GM19351 (cell line): ENCODE measurements at regions not wholly inside any gene's neighbourhood (a gene's known extent, or its start where the extent isn't known, plus 50 kb on each side); places are given as distances from the start of the nearest gene placed in this dataset.

Experiments used
- ATAC-seq: cut with Tn5 transposase; IDR thresholded peaks from one replicate; pipeline ENCODE4 v1.9.1; 2021; ENCODE audit warnings: mild to moderate bottlenecking, moderate library complexity; ENCODE audit not compliant: unreplicated experiment

- no peak for ATAC-seq
These were observed 405.6 kb downstream of the FAM47A start for GRCh38 chrX:33726281-33727160.

DNA sequence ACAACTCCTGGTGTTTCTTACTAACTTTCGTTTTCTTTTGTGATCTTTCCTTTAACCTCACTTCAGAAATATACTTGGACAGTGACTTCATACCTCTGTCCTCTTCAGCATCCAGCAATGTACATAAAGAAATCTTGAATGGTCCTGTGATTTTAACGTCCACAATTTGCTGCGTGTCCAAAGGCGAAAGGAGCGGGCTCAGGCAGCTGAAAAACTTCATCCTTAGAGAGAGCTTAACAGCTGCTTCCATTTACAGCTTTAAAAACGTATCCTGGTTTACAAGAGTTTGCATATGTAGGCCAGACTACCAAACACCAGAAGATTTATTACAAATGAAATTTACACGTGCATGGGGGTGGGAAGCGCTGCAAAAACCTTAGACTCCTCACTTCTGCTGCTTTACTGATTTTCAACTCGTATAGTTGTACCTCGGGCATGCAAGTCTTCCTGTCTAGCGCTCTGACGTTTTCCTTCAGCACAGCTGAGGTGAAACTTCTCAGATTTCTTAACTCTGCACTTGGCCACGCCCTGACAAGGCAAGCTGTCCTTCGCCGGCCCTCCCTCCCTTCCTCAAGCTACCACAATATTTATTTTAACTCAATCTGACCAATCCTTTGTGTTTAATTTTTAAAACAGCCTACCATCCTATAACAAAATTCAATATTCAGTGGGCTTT, 406.4 kb downstream of the FAM47A start:
- ATAC-seq, result no peak

GRCh38 chrX:33721927-33722326, 410.2 kb downstream of the FAM47A start:
- ATAC-seq, result peak; percentile 65

GRCh38 chrX:33686105-33686504, 446.0 kb downstream of the FAM47A start:
- no peak for ATAC-seq
